Omental fat pad (tissue), 3 donors: ENCODE measurements at regions not wholly inside any gene's neighbourhood (a gene's known extent, or its start where the extent isn't known, plus 50 kb on each side); places are given as distances from the start of the nearest gene placed in this dataset.

Source experiments
- ATAC-seq: fragments of 150-250 bp; one replicate; pipeline ENCODE4 v1.9.1; 2016; ENCODE audit warnings: mild to moderate bottlenecking, moderate library complexity; ENCODE audit not compliant: low FRiP score
- DNase-seq: peaks from one replicate; pipeline ENCODE4 v3.0.0-alpha.2; 2019; ENCODE audit warnings: low spot score
- CTCF ChIP-seq, 3 donors: fragments of 450-650 bp; IDR thresholded peaks; one replicate each; pipeline ENCODE4 v1.5.1; 2016 to 2017; ENCODE audit warnings: antibody characterized with exemption in 3 of 3, mild to moderate bottlenecking in 3 of 3, moderate library complexity in 2 of 3

- no peak for DNase-seq
- ATAC-seq: no peak
- TF ChIP-seq CTCF (IDR thresholded peaks at IDR 0.05): no peak
Measured at GRCh38 chr9:12874395-12874794, 99.6 kb downstream of the LURAP1L start.

- ATAC-seq: no peak
- no peak for TF ChIP-seq CTCF (IDR thresholded peaks at IDR 0.05)
- no peak for DNase-seq
Measured at GRCh38 chr9:12875191-12875590, 100.4 kb downstream of the LURAP1L start.

GRCh38 chr9:12876872-12877271 lies 102.1 kb downstream of the LURAP1L start:
- ATAC-seq: no peak
- no peak for TF ChIP-seq CTCF (IDR thresholded peaks at IDR 0.05)
- no peak for DNase-seq

- ATAC-seq: no peak
- no peak for DNase-seq
- TF ChIP-seq CTCF (IDR thresholded peaks at IDR 0.05): no peak
Measured at GRCh38 chr9:12878351-12878978, 103.6 kb downstream of the LURAP1L start.

- no peak for TF ChIP-seq CTCF (IDR thresholded peaks at IDR 0.05)
- ATAC-seq (no peak), DNase-seq (no peak)
Measured at GRCh38 chr9:12879961-12880360, 105.1 kb downstream of the LURAP1L start.

- no peak for TF ChIP-seq CTCF (IDR thresholded peaks at IDR 0.05)
- DNase-seq (no peak), ATAC-seq (no peak)
Measured at GRCh38 chr9:12880406-12881015, 105.7 kb downstream of the LURAP1L start.

GRCh38 chr9:12882430-12882829 lies 107.6 kb downstream of the LURAP1L start:
- TF ChIP-seq CTCF (IDR thresholded peaks at IDR 0.05): no peak
- ATAC-seq: peak; percentile 41
- DNase-seq: no peak
